ENCODE measurements at regions not wholly inside any gene's neighbourhood (a gene's known extent, or its start where the extent isn't known, plus 50 kb on each side); places are given as distances from the start of the nearest gene placed in this dataset.
A peak's percentile ranks its signal among the peaks of the same experiment; 100 is the strongest.

- Mint-ChIP-seq H3K27me3 (peaks cover 0 to 3% of the 10 kb centered on the region in 2 donors), H3K27ac (no peak overlapping the region), H3K4me3 (peak overlapping the region in 1 of 8 donors; percentile 2), H3K36me3 (no peaks in the 10 kb centered on the region), H3K9me3 (no peaks in the 10 kb centered on the region), H3K4me1 (peaks cover 11 to 19% (median 15%) of the 10 kb centered on the region in 4 donors)
- ChIA-PET CTCF (ENCODE audit: partially characterized antibody) (no interaction called here), POLR2A (ENCODE audit: partially characterized antibody) (no interaction called here)
- H3K9me3 ChIP-seq (ENCODE audit: control insufficient read depth in 1 of 2, low read length in 2 of 2), result no peaks in the 10 kb centered on the region
- peaks cover 15% of the 10 kb centered on the region for H3K4me1 ChIP-seq (ENCODE audit: insufficient read depth, low read length)
- no peak for DNase-seq
- intact Hi-C loops (cut with micrococcal nuclease), result no loop called here
- no peaks in the 10 kb centered on the region for H3K27me3 ChIP-seq (ENCODE audit: insufficient read depth, low read length)
- H3K4me3 ChIP-seq (ENCODE audit: low read length in 2 of 2), result no peak overlapping the region
- H3K36me3 ChIP-seq (ENCODE audit: insufficient read depth, low read length), result no peaks in the 10 kb centered on the region
- H3K27ac ChIP-seq (ENCODE audit: low read depth, low read length), result no peak overlapping the region
Measured at GRCh38 chr3:18780959-18781358, 355.8 kb upstream of the SATB1 start.

GRCh38 chr3:18779704-18780103 lies 354.6 kb upstream of the SATB1 start:
- Mint-ChIP-seq H3K36me3 (no peaks in the 10 kb centered on the region), H3K27ac (no peak overlapping the region), H3K9me3 (no peaks in the 10 kb centered on the region), H3K4me3 (no peak overlapping the region), H3K4me1 (peaks cover 11 to 19% (median 15%) of the 10 kb centered on the region in 4 donors), H3K27me3 (peaks cover 0 to 3% of the 10 kb centered on the region in 2 donors)
- no peak overlapping the region for H3K27ac ChIP-seq (ENCODE audit: low read depth, low read length)
- ChIA-PET POLR2A (ENCODE audit: partially characterized antibody) (no interaction called here), CTCF (ENCODE audit: partially characterized antibody) (interaction anchor here (1.9 kb wide), 1 partner anchor 220 kb away, joined by 6 read pairs; no protein-coding TSS in a partner anchor)
- H3K36me3 ChIP-seq (ENCODE audit: insufficient read depth, low read length), result no peaks in the 10 kb centered on the region
- no peak for DNase-seq
- no peak overlapping the region for H3K4me3 ChIP-seq (ENCODE audit: low read length in 2 of 2)
- H3K9me3 ChIP-seq (ENCODE audit: control insufficient read depth in 1 of 2, low read length in 2 of 2), result no peaks in the 10 kb centered on the region
- peaks cover 15% of the 10 kb centered on the region for H3K4me1 ChIP-seq (ENCODE audit: insufficient read depth, low read length)
- intact Hi-C loops (cut with micrococcal nuclease), result no loop called here
- H3K27me3 ChIP-seq (ENCODE audit: insufficient read depth, low read length), result no peaks in the 10 kb centered on the region

- Mint-ChIP-seq H3K36me3 (no peaks in the 10 kb centered on the region), H3K4me1 (peaks cover 11 to 19% (median 15%) of the 10 kb centered on the region in 4 donors), H3K27me3 (peaks cover 0 to 4% of the 10 kb centered on the region in 2 donors), H3K27ac (peak overlapping the region in 1 of 7 donors; percentile 9), H3K9me3 (no peaks in the 10 kb centered on the region), H3K4me3 (peak overlapping the region in 4 of 8 donors; percentile 2 to 61 (median 25))
- POLR2A ChIA-PET (ENCODE audit: partially characterized antibody), result interaction anchor here (1.0 kb wide), 1 partner anchor 11 kb away, joined by 3 read pairs; no protein-coding TSS in a partner anchor
- H3K9me3 ChIP-seq (ENCODE audit: control insufficient read depth in 1 of 2, low read length in 2 of 2), result no peaks in the 10 kb centered on the region
- no peaks in the 10 kb centered on the region for H3K36me3 ChIP-seq (ENCODE audit: insufficient read depth, low read length)
- CTCF ChIA-PET (ENCODE audit: partially characterized antibody), result interaction anchor here (0.6 to 1.9 kb wide), 3 partner anchors 8 to 219 kb away, joined by 3 to 6 read pairs (median 3); no protein-coding TSS in a partner anchor
- H3K4me1 ChIP-seq (ENCODE audit: insufficient read depth, low read length), result peaks cover 15% of the 10 kb centered on the region
- H3K27me3 ChIP-seq (ENCODE audit: insufficient read depth, low read length), result no peaks in the 10 kb centered on the region
- no peak overlapping the region for H3K4me3 ChIP-seq (ENCODE audit: low read length in 2 of 2)
- no peak overlapping the region for H3K27ac ChIP-seq (ENCODE audit: low read depth, low read length)
- intact Hi-C loops (cut with micrococcal nuclease), result no loop called here
- no peak for DNase-seq
Measured at GRCh38 chr3:18778598-18778997, 353.5 kb upstream of the SATB1 start.

- ChIA-PET POLR2A (ENCODE audit: partially characterized antibody) (interaction anchor here (1.0 kb wide), 1 partner anchor 12 kb away, joined by 3 read pairs; no protein-coding TSS in a partner anchor), CTCF (ENCODE audit: partially characterized antibody) (interaction anchor here (1.9 kb wide), 1 partner anchor 218 kb away, joined by 6 read pairs; no protein-coding TSS in a partner anchor)
- Mint-ChIP-seq H3K27ac (no peak overlapping the region), H3K36me3 (no peaks in the 10 kb centered on the region), H3K4me1 (peaks cover 11 to 19% (median 15%) of the 10 kb centered on the region in 4 donors), H3K4me3 (peak overlapping the region in 1 of 8 donors; percentile 13), H3K9me3 (no peaks in the 10 kb centered on the region), H3K27me3 (peaks cover 0 to 4% of the 10 kb centered on the region in 2 donors)
- H3K36me3 ChIP-seq (ENCODE audit: insufficient read depth, low read length), result no peaks in the 10 kb centered on the region
- H3K4me1 ChIP-seq (ENCODE audit: insufficient read depth, low read length), result peaks cover 15% of the 10 kb centered on the region
- H3K9me3 ChIP-seq (ENCODE audit: control insufficient read depth in 1 of 2, low read length in 2 of 2), result no peaks in the 10 kb centered on the region
- no peaks in the 10 kb centered on the region for H3K27me3 ChIP-seq (ENCODE audit: insufficient read depth, low read length)
- no peak for DNase-seq
- no peak overlapping the region for H3K27ac ChIP-seq (ENCODE audit: low read depth, low read length)
- no peak overlapping the region for H3K4me3 ChIP-seq (ENCODE audit: low read length in 2 of 2)
- intact Hi-C loops (cut with micrococcal nuclease), result no loop called here
Measured at GRCh38 chr3:18778094-18778493, 353.0 kb upstream of the SATB1 start.

- Histone ChIP-seq H3K4me3 (ENCODE audit: low read length in 2 of 2) (no peak overlapping the region), H3K36me3 (ENCODE audit: insufficient read depth, low read length) (no peaks in the 10 kb centered on the region), H3K9me3 (ENCODE audit: control insufficient read depth in 1 of 2, low read length in 2 of 2) (no peaks in the 10 kb centered on the region), H3K27ac (ENCODE audit: low read depth, low read length) (no peak overlapping the region), H3K27me3 (ENCODE audit: insufficient read depth, low read length) (no peaks in the 10 kb centered on the region), H3K4me1 (ENCODE audit: insufficient read depth, low read length) (peaks cover 15% of the 10 kb centered on the region)
- H3K9me3 Mint-ChIP-seq, result no peaks in the 10 kb centered on the region
- intact Hi-C loops (cut with micrococcal nuclease), result no loop called here
- H3K4me1 Mint-ChIP-seq, result peaks cover 9 to 13% (median 11%) of the 10 kb centered on the region in 4 donors
- H3K36me3 Mint-ChIP-seq, result no peaks in the 10 kb centered on the region
- H3K27ac Mint-ChIP-seq, result no peak overlapping the region
- H3K4me3 Mint-ChIP-seq, result no peak overlapping the region
- peaks cover 0 to 4% of the 10 kb centered on the region in 2 donors for H3K27me3 Mint-ChIP-seq
- no peak for DNase-seq
- CTCF ChIA-PET (ENCODE audit: partially characterized antibody), result interaction anchor here (1.3 kb wide), 1 partner anchor 17 kb away, joined by 3 read pairs; no protein-coding TSS in a partner anchor
- POLR2A ChIA-PET (ENCODE audit: partially characterized antibody), result no interaction called here
Measured at GRCh38 chr3:18775501-18775900, 350.4 kb upstream of the SATB1 start.

- CTCF ChIA-PET (ENCODE audit: partially characterized antibody), result interaction anchor here (1.3 kb wide), 1 partner anchor 16 kb away, joined by 3 read pairs; no protein-coding TSS in a partner anchor
- POLR2A ChIA-PET (ENCODE audit: partially characterized antibody), result no interaction called here
- H3K36me3 Mint-ChIP-seq, result no peaks in the 10 kb centered on the region
- Histone ChIP-seq H3K4me3 (ENCODE audit: low read length in 2 of 2) (no peak overlapping the region), H3K4me1 (ENCODE audit: insufficient read depth, low read length) (peaks cover 15% of the 10 kb centered on the region), H3K36me3 (ENCODE audit: insufficient read depth, low read length) (no peaks in the 10 kb centered on the region), H3K27me3 (ENCODE audit: insufficient read depth, low read length) (no peaks in the 10 kb centered on the region), H3K27ac (ENCODE audit: low read depth, low read length) (no peak overlapping the region), H3K9me3 (ENCODE audit: control insufficient read depth in 1 of 2, low read length in 2 of 2) (no peaks in the 10 kb centered on the region)
- H3K9me3 Mint-ChIP-seq, result no peaks in the 10 kb centered on the region
- H3K4me3 Mint-ChIP-seq, result no peak overlapping the region
- H3K27me3 Mint-ChIP-seq, result peaks cover 0 to 4% of the 10 kb centered on the region in 2 donors
- intact Hi-C loops (cut with micrococcal nuclease), result no loop called here
- no peak for DNase-seq
- H3K27ac Mint-ChIP-seq, result no peak overlapping the region
- peaks cover 9 to 13% (median 11%) of the 10 kb centered on the region in 4 donors for H3K4me1 Mint-ChIP-seq
Measured at GRCh38 chr3:18774319-18775088, 349.4 kb upstream of the SATB1 start.

GRCh38 chr3:18772699-18773305 lies 347.7 kb upstream of the SATB1 start:
- H3K36me3 ChIP-seq (ENCODE audit: insufficient read depth, low read length), result no peaks in the 10 kb centered on the region
- POLR2A ChIA-PET (ENCODE audit: partially characterized antibody), result no interaction called here
- H3K9me3 Mint-ChIP-seq, result peaks cover 0 to 2% (median 0%) of the 10 kb centered on the region in 8 donors
- CTCF ChIA-PET (ENCODE audit: partially characterized antibody), result no interaction called here
- no peak overlapping the region for H3K4me3 Mint-ChIP-seq
- H3K27me3 ChIP-seq (ENCODE audit: insufficient read depth, low read length), result no peaks in the 10 kb centered on the region
- no peak overlapping the region for H3K27ac Mint-ChIP-seq
- no peaks in the 10 kb centered on the region for H3K36me3 Mint-ChIP-seq
- no peak overlapping the region for H3K27ac ChIP-seq (ENCODE audit: low read depth, low read length)
- intact Hi-C loops (cut with micrococcal nuclease), result no loop called here
- H3K4me3 ChIP-seq (ENCODE audit: low read length in 2 of 2), result no peak overlapping the region
- no peak for DNase-seq
- H3K4me1 ChIP-seq (ENCODE audit: insufficient read depth, low read length), result no peaks in the 10 kb centered on the region
- H3K27me3 Mint-ChIP-seq, result peaks cover 2 to 7% of the 10 kb centered on the region in 2 donors
- no peaks in the 10 kb centered on the region for H3K9me3 ChIP-seq (ENCODE audit: control insufficient read depth in 1 of 2, low read length in 2 of 2)
- H3K4me1 Mint-ChIP-seq, result no peaks in the 10 kb centered on the region
